22Rv1 (cell line): ENCODE measurements at regions not wholly inside any gene's neighbourhood (a gene's known extent, or its start where the extent isn't known, plus 50 kb on each side); places are given as distances from the start of the nearest gene placed in this dataset.

Experiments used
- ZFX ChIP-seq: fragments of 450-650 bp; IDR thresholded peaks from 2 replicates; pipeline ENCODE4 v1.6.1; 2017; ENCODE audit warnings: antibody characterized with exemption, borderline replicate concordance
- TF ChIP-seq, protein P1 (sequence below): fragments of 450-650 bp; IDR thresholded peaks from 2 replicates; pipeline ENCODE4 v1.5.1; 2017; ENCODE audit warnings: mild to moderate bottlenecking

GRCh38 chr5:87729781-87730180, 317.1 kb upstream of the CCNH start:
- TF ChIP-seq, protein P1, sequence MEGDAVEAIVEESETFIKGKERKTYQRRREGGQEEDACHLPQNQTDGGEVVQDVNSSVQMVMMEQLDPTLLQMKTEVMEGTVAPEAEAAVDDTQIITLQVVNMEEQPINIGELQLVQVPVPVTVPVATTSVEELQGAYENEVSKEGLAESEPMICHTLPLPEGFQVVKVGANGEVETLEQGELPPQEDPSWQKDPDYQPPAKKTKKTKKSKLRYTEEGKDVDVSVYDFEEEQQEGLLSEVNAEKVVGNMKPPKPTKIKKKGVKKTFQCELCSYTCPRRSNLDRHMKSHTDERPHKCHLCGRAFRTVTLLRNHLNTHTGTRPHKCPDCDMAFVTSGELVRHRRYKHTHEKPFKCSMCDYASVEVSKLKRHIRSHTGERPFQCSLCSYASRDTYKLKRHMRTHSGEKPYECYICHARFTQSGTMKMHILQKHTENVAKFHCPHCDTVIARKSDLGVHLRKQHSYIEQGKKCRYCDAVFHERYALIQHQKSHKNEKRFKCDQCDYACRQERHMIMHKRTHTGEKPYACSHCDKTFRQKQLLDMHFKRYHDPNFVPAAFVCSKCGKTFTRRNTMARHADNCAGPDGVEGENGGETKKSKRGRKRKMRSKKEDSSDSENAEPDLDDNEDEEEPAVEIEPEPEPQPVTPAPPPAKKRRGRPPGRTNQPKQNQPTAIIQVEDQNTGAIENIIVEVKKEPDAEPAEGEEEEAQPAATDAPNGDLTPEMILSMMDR = no peak
- no peak for TF ChIP-seq ZFX
